Kidney (tissue), 13 donors: ENCODE measurements at regions not wholly inside any gene's neighbourhood (a gene's known extent, or its start where the extent isn't known, plus 50 kb on each side); places are given as distances from the start of the nearest gene placed in this dataset.

ENCODE experiments used
- DNase-seq, 5 donors: peaks; one replicate each; pipeline ENCODE4 v3.0.0-alpha.2; 2013 to 2020
- FAIRE-seq: peaks from 2 replicates; lab custom pipeline; 2012; peaks lifted over from hg19 to GRCh38; lab: Jason Lieb, UNC
- H3K27ac ChIP-seq, 2 donors: one replicate each; pipeline ENCODE4 v1.7.0; 2013; ENCODE audit warnings: low read depth in 2 of 2, low read length in 2 of 2, inconsistent platforms in 1 of 2
- H3K27me3 ChIP-seq: one replicate; pipeline ENCODE4 v1.7.1; 2013; ENCODE audit warnings: low read length, inconsistent platforms; ENCODE audit not compliant: control insufficient read depth, insufficient read depth
- H3K36me3 ChIP-seq, 3 donors: one replicate each; pipeline versions ENCODE4 v1.7.0 to v1.7.1; 2013; ENCODE audit warnings: low read length in 3 of 3, control low read depth in 1 of 3, inconsistent platforms in 1 of 3; ENCODE audit not compliant: insufficient read depth in 3 of 3, control insufficient read depth in 2 of 3
- H3K4me1 ChIP-seq, 3 donors: one replicate each; pipeline versions ENCODE4 v1.7.0 to v1.7.1; 2013; ENCODE audit warnings: low read length in 3 of 3, inconsistent platforms in 1 of 3, low read depth in 1 of 3; ENCODE audit not compliant: control insufficient read depth in 2 of 3, insufficient read depth in 2 of 3
- H3K4me3 ChIP-seq, 3 donors: one replicate each; pipeline versions ENCODE4 v1.7.0 to v1.8.1; 2013; ENCODE audit warnings: low read length in 3 of 3, control low read depth in 1 of 3, inconsistent platforms in 1 of 3
- H3K9ac ChIP-seq, 3 donors: one replicate each; pipeline versions ENCODE4 v1.7.0 to v1.7.1; 2013; ENCODE audit warnings: low read length in 3 of 3, control low read depth in 1 of 3, inconsistent platforms in 1 of 3
- H3K9me3 ChIP-seq, 3 donors: one replicate each; pipeline versions ENCODE4 v1.7.0 to v1.7.1; 2013; ENCODE audit warnings: low read length in 3 of 3, control low read depth in 1 of 3, inconsistent platforms in 1 of 3; ENCODE audit not compliant: control insufficient read depth in 2 of 3, insufficient read depth in 1 of 3
- CTCF ChIP-seq: IDR thresholded peaks from 3 replicates; pipeline ENCODE4 v1.5.1; 2012; ENCODE audit warnings: mild to moderate bottlenecking, moderate library complexity, borderline replicate concordance; ENCODE audit not compliant: insufficient read depth; ENCODE audit errors: extremely low read depth
- intact Hi-C: fragments of 100-400 bp; cut with DNase I; formaldehyde crosslinking; loops from one replicate; pipeline ENCODE4 v1.11.1; 2022
- donor health status: control.
- donor health status: control.
- donor health status: control.
- donor health status: control.
- donor health status: control.
- donor health status: DM: yes; HTN: yes; CAD: no.
- donor health status: Normal renal cell carcinoma (clear cell type).

- Histone ChIP-seq H3K27me3 (no peaks in the 10 kb centered on the region), H3K36me3 (no peaks in the 10 kb centered on the region), H3K9ac (no peak overlapping the region), H3K27ac (no peak overlapping the region), H3K4me1 (no peaks in the 10 kb centered on the region), H3K4me3 (no peak overlapping the region), H3K9me3 (no peaks in the 10 kb centered on the region)
- DNase-seq, result no peak
- TF ChIP-seq CTCF, result no peak
- no peak for FAIRE-seq
- intact Hi-C loops, result no loop called here
Measured at GRCh38 chr5:19297934-19298333, 690.1 kb downstream of the CDH18 start.

- no peaks in the 10 kb centered on the region for H3K4me1 ChIP-seq
- H3K9ac ChIP-seq, result no peak overlapping the region
- H3K27me3 ChIP-seq, result no peaks in the 10 kb centered on the region
- no peaks in the 10 kb centered on the region for H3K9me3 ChIP-seq
- FAIRE-seq (no peak), DNase-seq (no peak)
- no peak overlapping the region for H3K4me3 ChIP-seq
- no peak for TF ChIP-seq CTCF
- intact Hi-C loops, result no loop called here
- no peaks in the 10 kb centered on the region for H3K36me3 ChIP-seq
- H3K27ac ChIP-seq, result no peak overlapping the region
Measured at GRCh38 chr5:19301271-19301670, 686.7 kb downstream of the CDH18 start.

GRCh38 chr5:19314840-19315239 is 673.2 kb downstream of the CDH18 start:
- FAIRE-seq, result no peak
- intact Hi-C loops, result no loop called here
- Histone ChIP-seq H3K36me3 (no peaks in the 10 kb centered on the region), H3K9me3 (peaks cover 0 to 2% (median 0%) of the 10 kb centered on the region in 3 donors), H3K27me3 (no peaks in the 10 kb centered on the region), H3K4me3 (no peak overlapping the region), H3K4me1 (no peaks in the 10 kb centered on the region), H3K9ac (no peak overlapping the region), H3K27ac (no peak overlapping the region)
- DNase-seq, result no peak
- no peak for TF ChIP-seq CTCF

- Histone ChIP-seq H3K9me3 (no peaks in the 10 kb centered on the region), H3K27me3 (no peaks in the 10 kb centered on the region), H3K4me3 (no peak overlapping the region), H3K36me3 (no peaks in the 10 kb centered on the region), H3K4me1 (no peaks in the 10 kb centered on the region), H3K9ac (no peak overlapping the region), H3K27ac (no peak overlapping the region)
- TF ChIP-seq CTCF, result no peak
- FAIRE-seq (no peak), DNase-seq (no peak)
- intact Hi-C loops, result no loop called here
Measured at GRCh38 chr5:19319252-19319651, 668.7 kb downstream of the CDH18 start.
